ENCODE measurements at regions not wholly inside any gene's neighbourhood (a gene's known extent, or its start where the extent isn't known, plus 50 kb on each side); places are given as distances from the start of the nearest gene placed in this dataset.
A peak's percentile ranks its signal among the peaks of the same experiment; 100 is the strongest.
"Not testable (repeated sequence)": the region's sequence is repeated elsewhere in the genome, so short reads cannot be mapped to it uniquely, and the experiment has no call there.

- intact Hi-C loops (cut with micrococcal nuclease) = no loop called here
- no peak for DNase-seq
- no peaks in the 10 kb centered on the region for H3K27me3 Mint-ChIP-seq
- no peak for TF ChIP-seq CTCF (IDR thresholded peaks at IDR 0.05)
- no peak overlapping the region for H3K4me3 Mint-ChIP-seq
- H3K27ac Mint-ChIP-seq = no peak overlapping the region
- H3K36me3 Mint-ChIP-seq (ENCODE audit: low read depth) = no peaks in the 10 kb centered on the region
- no peaks in the 10 kb centered on the region for H3K4me1 Mint-ChIP-seq
- CTCF ChIA-PET = no interaction called here
- POLR2A ChIA-PET = no interaction called here
- ATAC-seq (ENCODE audit: low read depth) = no peak
- H3K9me3 Mint-ChIP-seq = no peaks in the 10 kb centered on the region
These were observed 566.6 kb upstream of the VRK2 start for GRCh38 chr2:57479981-57480380.

GRCh38 chr2:57488061-57488460 is 558.5 kb upstream of the VRK2 start:
- CTCF ChIA-PET = interaction anchor here (0.7 to 1.4 kb wide), 2 partner anchors 10 to 11 kb away, joined by 3 read pairs; no protein-coding TSS in a partner anchor
- ATAC-seq (ENCODE audit: low read depth) = no peak
- no peak for TF ChIP-seq CTCF (IDR thresholded peaks at IDR 0.05)
- DNase-seq = no peak
- H3K4me1 Mint-ChIP-seq = no peaks in the 10 kb centered on the region
- POLR2A ChIA-PET = no interaction called here
- no peak overlapping the region for H3K27ac Mint-ChIP-seq
- no peaks in the 10 kb centered on the region for H3K27me3 Mint-ChIP-seq
- H3K36me3 Mint-ChIP-seq (ENCODE audit: low read depth) = no peaks in the 10 kb centered on the region
- intact Hi-C loops (cut with micrococcal nuclease) = no loop called here
- no peaks in the 10 kb centered on the region for H3K9me3 Mint-ChIP-seq
- H3K4me3 Mint-ChIP-seq = no peak overlapping the region

- H3K27ac Mint-ChIP-seq = no peak overlapping the region
- ATAC-seq (ENCODE audit: low read depth) (no peak), DNase-seq (no peak)
- no peak overlapping the region for H3K4me3 Mint-ChIP-seq
- H3K9me3 Mint-ChIP-seq = no peaks in the 10 kb centered on the region
- ChIA-PET CTCF (no interaction called here), POLR2A (no interaction called here)
- TF ChIP-seq CTCF (IDR thresholded peaks at IDR 0.05) = no peak
- no peaks in the 10 kb centered on the region for H3K27me3 Mint-ChIP-seq
- H3K4me1 Mint-ChIP-seq = no peaks in the 10 kb centered on the region
- intact Hi-C loops (cut with micrococcal nuclease) = no loop called here
- no peaks in the 10 kb centered on the region for H3K36me3 Mint-ChIP-seq (ENCODE audit: low read depth)
These were observed 555.9 kb upstream of the VRK2 start for GRCh38 chr2:57490741-57491140.

- H3K27me3 Mint-ChIP-seq = no peaks in the 10 kb centered on the region
- CTCF ChIA-PET = no interaction called here
- no peak for ATAC-seq (ENCODE audit: low read depth)
These were observed 555.4 kb upstream of the VRK2 start for GRCh38 chr2:57491213-57491612.

GRCh38 chr2:57493966-57494365 is 552.6 kb upstream of the VRK2 start:
- ATAC-seq (ENCODE audit: low read depth); POLR2A ChIA-PET; H3K4me1 Mint-ChIP-seq; H3K27ac Mint-ChIP-seq; H3K27me3 Mint-ChIP-seq; intact Hi-C loops (cut with micrococcal nuclease); DNase-seq; H3K4me3 Mint-ChIP-seq; H3K9me3 Mint-ChIP-seq; H3K36me3 Mint-ChIP-seq (ENCODE audit: low read depth); CTCF ChIA-PET: not testable (repeated sequence)

More at GRCh38 chr2:57491213-57491612, 555.4 kb upstream of the VRK2 start:
- Mint-ChIP-seq H3K9me3 (no peaks in the 10 kb centered on the region), H3K27ac (no peak overlapping the region), H3K4me3 (no peak overlapping the region), H3K36me3 (ENCODE audit: low read depth) (no peaks in the 10 kb centered on the region), H3K4me1 (no peaks in the 10 kb centered on the region)
- DNase-seq = no peak
- TF ChIP-seq CTCF (IDR thresholded peaks at IDR 0.05) = no peak
- intact Hi-C loops (cut with micrococcal nuclease) = no loop called here
- POLR2A ChIA-PET = no interaction called here

GRCh38 chr2:57497489-57498096 is 549.0 kb upstream of the VRK2 start:
- H3K9me3 Mint-ChIP-seq = no peaks in the 10 kb centered on the region
- CTCF ChIA-PET = interaction anchor here (0.7 to 2.5 kb wide), 3 partner anchors 10 to 1314 kb away, joined by 3 to 8 read pairs (median 6); partner anchors contain the start of gene CCDC85A
- no peak for DNase-seq
- intact Hi-C loops (cut with micrococcal nuclease) = loop anchor here (1.0 kb wide), 2 partner anchors 1314 to 1779 kb away; partner anchors contain the start of gene CCDC85A
- POLR2A ChIA-PET = no interaction called here
- no peak overlapping the region for H3K27ac Mint-ChIP-seq
- peaks cover 2% of the 10 kb centered on the region for H3K4me1 Mint-ChIP-seq
- H3K36me3 Mint-ChIP-seq (ENCODE audit: low read depth) = no peaks in the 10 kb centered on the region
- peak; percentile 21 for TF ChIP-seq CTCF (IDR thresholded peaks at IDR 0.05)
- H3K27me3 Mint-ChIP-seq = no peaks in the 10 kb centered on the region
- no peak overlapping the region for H3K4me3 Mint-ChIP-seq
- ATAC-seq (ENCODE audit: low read depth) = no peak

All from activated B cell treated with CpG ODN at 0.5 μM for 24 hours (primary cell).